ENCODE measurements at regions not wholly inside any gene's neighbourhood (a gene's known extent, or its start where the extent isn't known, plus 50 kb on each side); places are given as distances from the start of the nearest gene placed in this dataset.

GRCh38 chr7:23887660-23888059, 177.6 kb downstream of the STK31 start:
- no peak for DNase-seq (ENCODE audit: low spot score)
- TF ChIP-seq CTCF (IDR thresholded peaks at IDR 0.05; ENCODE audit: extremely low read depth, missing control alignments), result no peak

DNA sequence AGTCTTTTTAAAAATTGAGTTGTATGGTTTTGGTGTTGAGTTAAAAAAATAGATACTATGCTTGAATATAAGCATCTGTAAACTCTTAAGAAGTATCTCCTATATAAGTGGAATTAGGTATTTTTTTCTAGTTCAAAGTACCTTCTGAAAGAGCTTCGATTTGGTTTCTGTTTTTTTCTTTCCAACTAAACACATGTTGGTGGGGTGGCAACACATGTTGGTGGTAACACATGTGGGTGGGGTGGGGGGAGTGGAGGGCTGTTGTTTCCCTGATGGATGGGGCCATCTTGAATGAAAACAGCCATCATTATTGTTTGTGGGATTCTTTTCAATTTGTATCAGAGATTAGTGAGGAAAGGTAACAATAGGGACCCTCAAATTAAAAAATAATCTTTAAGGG, 178.9 kb downstream of the STK31 start:
- TF ChIP-seq CTCF (IDR thresholded peaks at IDR 0.05; ENCODE audit: extremely low read depth, missing control alignments), result no peak
- DNase-seq (ENCODE audit: low spot score), result no peak

GRCh38 chr7:23889566-23889965, 179.5 kb downstream of the STK31 start:
- no peak for TF ChIP-seq CTCF (IDR thresholded peaks at IDR 0.05; ENCODE audit: extremely low read depth, missing control alignments)
- no peak for DNase-seq (ENCODE audit: low spot score)

- no peak for DNase-seq (ENCODE audit: low spot score)
- no peak for TF ChIP-seq CTCF (IDR thresholded peaks at IDR 0.05; ENCODE audit: extremely low read depth, missing control alignments)
Measured at GRCh38 chr7:23892019-23892418, 182.0 kb downstream of the STK31 start.

- DNase-seq (ENCODE audit: low spot score), result no peak
- no peak for TF ChIP-seq CTCF (IDR thresholded peaks at IDR 0.05; ENCODE audit: extremely low read depth, missing control alignments)
Measured at GRCh38 chr7:23893176-23893941, 183.3 kb downstream of the STK31 start.

DNA sequence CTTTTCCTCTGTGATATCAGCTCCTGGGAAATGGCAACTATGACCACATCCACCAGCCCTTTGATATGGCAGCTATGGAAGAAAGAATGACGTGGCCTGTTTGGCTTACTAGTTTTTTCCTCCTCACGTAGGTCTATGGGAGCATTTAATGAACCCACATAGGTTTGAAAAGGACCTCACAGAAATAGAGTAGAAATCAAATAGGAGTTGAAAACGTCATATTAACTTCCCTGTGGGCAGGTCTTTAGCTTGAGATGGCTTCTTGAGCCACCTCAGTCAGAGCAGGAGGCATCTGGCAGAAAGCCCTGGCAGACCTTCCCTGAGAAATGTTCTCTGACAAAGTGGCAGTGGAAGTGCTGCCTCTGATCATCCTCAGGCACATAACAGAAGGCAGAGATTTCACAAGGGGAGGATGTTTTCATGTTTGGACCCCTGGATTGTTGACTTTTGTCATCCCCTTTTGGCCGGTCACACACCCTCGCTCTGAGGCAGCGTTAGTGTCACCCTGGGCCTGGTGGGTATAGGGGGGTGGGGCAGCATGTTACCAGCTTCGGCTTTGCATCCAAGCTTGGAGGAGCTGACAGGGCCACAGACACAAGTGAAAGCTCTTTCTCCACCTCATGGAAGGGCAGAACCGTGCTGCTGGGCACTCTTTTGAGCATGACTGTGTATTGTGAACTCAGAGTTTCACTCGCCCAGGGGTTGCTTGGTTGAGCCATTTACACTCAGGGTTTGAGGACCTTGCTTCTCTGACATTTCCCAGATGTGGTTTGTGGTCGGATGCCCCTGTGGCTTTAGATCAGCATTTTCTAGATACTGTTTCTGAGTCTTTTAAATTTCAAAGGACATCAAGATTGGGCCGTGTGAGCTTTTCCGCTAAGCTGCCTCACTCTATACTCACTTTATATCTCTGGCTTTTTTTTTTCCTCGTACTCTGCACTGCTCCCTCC, 184.2 kb downstream of the STK31 start:
- no peak for DNase-seq (ENCODE audit: low spot score)
- no peak for TF ChIP-seq CTCF (IDR thresholded peaks at IDR 0.05; ENCODE audit: extremely low read depth, missing control alignments)

Data from GM20000 (cell line).